Hematopoietic multipotent progenitor cell treated with erythropoietin and hydrocortisone succinate and interleukin-3 and kit ligand, for 6 days (in vitro differentiated cells): ENCODE measurements at regions not wholly inside any gene's neighbourhood (a gene's known extent, or its start where the extent isn't known, plus 50 kb on each side); places are given as distances from the start of the nearest gene placed in this dataset.

Experiments
- DNase-seq: peaks from one replicate; pipeline ENCODE4 v3.0.0-alpha.2; 2015

DNA sequence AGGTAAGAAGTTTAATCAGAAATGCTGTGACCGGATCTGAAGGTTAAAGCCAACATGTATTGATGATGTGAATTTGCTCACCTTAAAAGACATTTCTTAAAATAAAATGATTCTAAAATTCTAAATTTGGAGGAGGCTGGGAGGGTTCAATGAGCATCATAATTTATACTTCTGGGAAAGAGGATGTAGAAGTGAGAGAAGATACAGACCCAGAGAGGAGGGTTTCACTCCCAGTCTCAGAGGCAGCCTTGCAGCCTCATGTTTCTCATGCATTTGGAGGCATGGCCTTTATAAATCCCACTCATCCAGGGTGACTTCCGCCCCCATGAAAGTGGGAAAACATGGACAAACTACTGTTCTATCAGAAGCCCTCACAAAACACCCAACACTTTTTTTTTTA lies 305.6 kb upstream of the PITRM1 start:
- no peak for DNase-seq

DNA sequence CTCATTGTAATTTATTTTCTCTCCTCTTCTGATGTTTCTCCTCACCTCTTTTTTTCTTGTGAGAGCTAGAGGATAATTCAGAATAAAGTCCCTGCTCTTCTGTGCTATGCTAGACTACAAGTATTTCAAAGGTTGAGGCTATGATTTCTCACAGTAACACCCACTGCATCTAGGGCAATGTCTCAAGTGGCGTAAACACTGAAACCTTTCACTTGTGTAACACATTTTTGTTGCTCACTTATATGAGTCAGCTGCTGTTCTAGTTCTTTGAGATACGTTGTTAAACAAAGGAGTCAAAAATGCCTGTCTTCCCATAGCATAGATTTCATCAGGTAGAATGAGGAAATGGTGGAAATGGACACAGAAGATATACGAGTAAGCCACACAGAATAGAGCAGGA lies 305.1 kb upstream of the PITRM1 start:
- no peak for DNase-seq

DNA sequence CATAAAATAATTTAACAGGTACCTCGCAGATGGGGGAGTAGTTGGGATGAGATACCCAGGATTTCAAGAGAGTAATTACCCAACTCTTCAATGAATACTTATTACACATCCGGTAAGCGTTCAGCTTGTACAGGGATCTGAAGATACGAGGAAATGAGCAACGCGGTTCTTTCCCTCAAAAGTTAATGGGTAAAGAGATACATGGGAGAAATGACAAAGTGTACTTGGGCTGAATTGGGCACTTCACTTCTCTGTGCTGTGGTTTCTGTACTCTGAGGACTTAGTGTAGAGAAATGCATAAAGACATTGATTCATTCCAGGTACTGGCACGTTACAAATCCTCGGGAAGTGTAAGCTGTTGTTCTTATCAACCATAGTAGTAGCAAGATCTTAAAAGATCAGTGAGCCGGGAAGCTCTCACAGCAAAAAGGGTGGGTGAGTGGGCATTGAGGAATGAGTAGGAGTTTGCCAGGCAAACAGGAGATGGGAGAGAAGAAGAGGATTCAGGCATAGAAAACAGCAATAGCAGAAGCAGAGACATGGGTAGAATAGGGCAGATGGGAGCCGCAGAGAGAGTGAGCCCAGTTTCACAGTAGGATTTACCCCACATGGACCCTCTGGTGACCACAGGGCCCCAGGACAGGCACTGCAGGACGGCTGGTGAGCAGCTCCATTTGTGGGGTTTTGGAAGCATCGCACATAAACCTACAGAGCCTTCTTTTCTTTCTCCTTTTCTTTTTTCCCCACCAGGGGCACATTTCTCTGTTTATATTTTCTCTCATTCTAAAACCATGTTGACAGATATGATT lies 304.3 kb upstream of the PITRM1 start:
- no peak for DNase-seq

DNA sequence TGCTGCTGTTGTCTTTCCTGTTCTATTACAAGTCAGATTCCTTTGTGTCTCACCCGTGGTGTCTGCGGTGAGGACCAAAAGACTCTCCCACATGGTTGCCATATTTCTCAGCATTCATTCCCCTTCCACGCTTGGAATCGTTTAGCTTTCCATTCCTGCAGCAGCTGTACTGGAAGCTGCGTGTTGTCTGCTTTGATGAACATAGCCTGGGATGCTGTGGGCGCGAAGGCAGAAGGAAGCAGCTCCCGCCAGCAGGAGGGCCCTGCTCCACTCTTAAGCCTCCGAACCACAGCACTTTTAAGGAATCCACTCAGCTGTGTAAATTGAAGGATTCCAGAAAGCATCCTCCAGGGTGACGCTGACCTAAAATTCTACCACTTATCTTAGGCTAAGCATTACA lies 303.6 kb upstream of the PITRM1 start:
- DNase-seq = no peak

DNA sequence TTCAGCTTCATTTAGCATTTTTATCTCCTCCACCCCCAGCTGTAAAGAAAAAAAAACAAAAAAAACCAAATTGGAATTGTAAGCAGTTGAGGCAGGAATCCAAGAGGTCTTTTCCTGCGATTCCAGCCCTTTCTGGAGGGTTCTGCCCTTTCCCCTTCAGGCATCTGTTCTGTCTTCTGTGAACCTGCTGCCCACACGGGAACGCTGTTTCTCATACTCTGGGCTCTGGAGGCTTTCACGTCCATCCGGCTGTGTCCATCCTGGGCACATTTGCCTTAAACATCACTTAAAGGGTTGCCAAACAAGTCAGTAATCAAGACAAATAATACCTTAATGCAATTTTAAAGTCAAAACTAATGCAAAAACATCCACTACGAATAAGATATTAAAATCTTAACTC lies 302.8 kb upstream of the PITRM1 start:
- no peak for DNase-seq

DNA sequence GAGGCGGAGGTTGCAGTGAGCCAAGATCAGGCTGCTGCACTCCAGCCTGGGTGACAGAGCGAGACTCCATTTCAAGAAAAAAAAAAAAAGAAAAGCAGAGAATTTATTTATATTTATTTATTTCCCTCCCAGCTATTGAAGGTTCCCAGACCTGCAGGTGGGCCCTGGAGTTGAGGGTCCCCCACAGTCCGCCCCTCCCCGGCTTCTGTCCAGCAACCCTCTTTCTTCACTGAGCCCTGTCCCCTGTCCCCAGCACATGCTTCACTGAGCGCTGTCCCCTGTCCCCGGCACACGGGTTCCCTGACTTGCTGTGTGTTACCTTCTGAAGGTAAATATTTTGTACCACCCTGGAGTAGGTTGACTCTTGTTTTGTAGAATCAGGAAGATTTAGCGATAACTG lies 301.7 kb upstream of the PITRM1 start:
- DNase-seq = no peak

DNA sequence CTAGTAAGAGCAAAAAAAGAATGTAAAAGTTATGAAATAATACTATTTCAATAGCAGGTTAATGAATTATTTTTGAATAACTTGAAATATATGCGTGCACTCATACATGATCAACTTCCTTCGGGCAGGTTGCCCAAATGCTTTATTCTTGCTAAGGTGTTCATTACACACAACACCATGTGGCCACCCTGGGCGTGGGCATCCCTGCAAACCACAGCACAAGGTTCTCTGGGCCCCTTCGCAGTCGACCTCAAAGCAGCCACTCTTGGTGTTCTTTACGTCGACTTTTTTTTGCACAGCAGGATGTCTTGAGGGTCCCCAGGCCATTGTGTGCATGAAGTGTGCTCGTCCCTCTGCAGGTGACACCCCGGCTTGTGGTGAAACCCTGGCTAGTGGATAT lies 300.7 kb upstream of the PITRM1 start:
- DNase-seq = no peak

DNA sequence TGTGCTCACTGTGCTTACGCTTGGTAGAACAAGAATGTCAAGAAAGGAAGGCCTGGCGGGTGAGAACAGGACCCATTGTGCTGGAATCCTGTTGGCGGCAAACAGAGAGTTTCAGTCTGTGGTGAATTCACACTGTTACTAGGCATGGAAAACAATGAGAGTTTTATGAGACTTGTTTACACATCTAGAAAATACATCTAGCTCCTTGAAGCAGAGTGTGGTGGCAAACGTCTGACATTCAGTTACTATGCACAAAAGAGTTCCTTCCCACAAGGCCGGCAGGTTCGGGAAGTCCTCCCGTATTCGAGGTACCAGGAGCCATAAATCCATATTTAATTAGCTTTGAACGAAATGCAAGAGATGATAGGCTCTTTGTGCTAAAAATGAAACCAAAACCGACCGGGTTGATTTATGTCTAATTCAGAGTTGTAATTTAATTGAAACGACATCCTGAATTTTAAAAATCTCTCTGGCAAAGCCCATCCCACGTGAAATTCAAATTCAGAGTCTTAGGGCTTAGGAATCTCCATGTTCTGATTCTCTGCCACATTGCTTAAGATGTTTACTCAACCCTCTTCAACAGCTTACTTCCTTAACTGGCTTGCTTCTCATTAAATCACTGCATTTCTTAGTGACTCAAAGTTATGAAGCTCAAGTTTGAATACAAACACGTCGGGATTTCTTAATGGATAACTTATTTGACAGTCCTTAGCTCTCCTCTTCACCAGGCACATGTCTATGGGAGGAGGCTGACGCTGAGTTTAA lies 299.9 kb upstream of the PITRM1 start:
- DNase-seq = no peak

DNA sequence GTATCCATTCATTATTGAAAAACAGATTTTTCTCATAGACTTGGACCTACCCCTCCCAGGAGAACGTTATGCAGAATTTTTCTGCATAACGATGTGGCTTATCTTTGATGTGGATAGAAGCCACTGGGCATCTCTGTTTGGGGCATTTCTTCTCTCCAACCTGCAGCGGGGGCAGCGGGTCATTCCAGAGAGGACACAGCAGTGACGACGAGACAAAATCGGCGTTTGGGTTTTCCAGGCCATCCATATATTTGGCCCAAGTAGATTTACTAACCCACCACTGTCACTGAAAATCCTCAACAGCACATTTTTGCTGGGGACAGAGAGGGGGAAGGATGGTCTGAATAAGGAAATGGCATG lies 299.3 kb upstream of the PITRM1 start:
- DNase-seq = no peak

DNA sequence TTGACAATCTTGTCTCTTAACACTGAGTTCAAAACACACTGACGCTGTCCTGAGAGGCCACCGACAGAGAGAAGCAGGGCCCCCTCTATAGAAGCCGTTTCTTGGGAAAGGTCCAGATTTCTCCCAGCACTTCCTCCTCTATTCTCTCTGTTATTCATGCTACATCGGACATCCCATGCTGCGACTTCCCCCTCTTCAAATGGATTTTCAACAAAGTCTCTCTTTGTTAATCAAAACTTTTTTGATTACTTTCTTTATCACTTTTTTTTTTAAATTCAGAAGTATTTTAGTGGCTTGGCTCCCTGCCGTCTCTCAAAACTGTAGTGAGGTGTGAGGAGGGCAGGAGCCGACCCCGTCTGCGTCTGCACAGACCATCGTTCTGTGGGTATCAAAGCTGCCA lies 298.9 kb upstream of the PITRM1 start:
- no peak for DNase-seq

DNA sequence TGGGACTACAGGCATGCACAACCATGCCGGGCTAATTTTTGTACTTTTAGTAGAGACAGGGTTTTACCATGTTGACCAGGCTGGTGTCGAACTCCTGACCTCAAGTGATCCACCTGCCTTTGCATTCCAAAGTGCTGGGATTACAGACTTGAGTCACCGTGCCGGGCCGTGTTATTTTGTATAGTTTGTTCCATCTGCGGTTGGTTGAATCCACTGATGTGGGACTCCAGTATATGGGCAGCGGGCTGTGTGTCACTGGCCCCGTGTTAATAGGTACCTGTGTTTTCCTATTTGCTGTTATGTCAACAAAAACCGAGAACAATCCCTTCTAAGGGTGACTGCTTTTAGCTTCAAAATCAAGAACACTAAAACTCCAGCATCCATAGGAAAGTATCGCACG lies 297.6 kb upstream of the PITRM1 start:
- no peak for DNase-seq

DNA sequence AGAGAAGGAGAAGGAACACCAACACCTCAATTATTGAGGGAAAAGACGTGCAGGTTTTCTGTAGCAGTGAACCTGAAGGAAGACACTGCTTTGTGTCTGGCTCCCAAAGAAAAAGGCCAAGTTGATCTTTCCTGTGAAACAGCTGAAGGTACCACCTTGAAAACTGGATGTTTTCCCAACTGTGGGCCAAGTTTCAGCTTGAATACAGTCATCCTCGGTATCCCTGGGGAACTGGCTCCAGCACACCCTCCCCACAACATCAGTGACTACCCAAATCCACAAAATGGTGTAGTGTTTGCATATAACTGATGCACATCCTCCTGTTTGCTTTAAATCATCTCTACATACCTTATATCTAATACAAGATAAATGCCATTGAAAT lies 297.0 kb upstream of the PITRM1 start:
- DNase-seq = no peak

DNA sequence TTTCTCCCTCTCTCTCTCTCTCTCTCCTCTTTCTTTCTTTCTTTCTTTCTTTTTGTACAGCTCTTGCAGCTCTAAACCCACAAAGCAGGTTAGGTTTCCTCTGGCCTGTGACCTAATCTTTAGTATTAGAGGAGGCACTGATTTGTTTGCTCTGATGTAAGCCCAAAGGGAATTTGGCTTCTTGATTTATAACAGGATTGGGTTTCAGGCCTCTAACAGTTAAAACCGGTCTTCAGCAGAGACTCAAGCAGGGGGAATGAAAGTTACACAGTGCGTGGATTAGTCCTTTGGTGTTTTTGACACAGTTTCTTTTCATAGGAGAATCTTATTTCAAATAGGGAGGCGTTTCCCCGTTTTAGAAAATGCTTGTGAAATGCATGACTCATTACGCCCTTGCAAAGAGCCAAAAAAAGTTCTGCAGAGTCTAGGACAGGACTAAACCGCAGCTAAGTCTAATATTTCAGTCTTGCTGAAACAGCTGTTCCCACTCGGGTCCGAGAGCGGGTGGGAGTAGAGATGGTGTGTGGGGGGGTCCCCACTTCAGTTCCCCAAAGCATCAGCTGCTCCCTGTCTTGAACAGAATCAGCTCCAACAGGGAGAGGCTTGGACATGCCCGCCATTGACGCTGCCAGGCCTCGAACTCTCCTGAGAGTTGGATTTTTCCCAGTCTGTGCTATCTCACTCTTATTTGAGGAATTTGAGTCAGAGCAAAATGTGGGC lies 296.5 kb upstream of the PITRM1 start:
- DNase-seq = peak; percentile 18

DNA sequence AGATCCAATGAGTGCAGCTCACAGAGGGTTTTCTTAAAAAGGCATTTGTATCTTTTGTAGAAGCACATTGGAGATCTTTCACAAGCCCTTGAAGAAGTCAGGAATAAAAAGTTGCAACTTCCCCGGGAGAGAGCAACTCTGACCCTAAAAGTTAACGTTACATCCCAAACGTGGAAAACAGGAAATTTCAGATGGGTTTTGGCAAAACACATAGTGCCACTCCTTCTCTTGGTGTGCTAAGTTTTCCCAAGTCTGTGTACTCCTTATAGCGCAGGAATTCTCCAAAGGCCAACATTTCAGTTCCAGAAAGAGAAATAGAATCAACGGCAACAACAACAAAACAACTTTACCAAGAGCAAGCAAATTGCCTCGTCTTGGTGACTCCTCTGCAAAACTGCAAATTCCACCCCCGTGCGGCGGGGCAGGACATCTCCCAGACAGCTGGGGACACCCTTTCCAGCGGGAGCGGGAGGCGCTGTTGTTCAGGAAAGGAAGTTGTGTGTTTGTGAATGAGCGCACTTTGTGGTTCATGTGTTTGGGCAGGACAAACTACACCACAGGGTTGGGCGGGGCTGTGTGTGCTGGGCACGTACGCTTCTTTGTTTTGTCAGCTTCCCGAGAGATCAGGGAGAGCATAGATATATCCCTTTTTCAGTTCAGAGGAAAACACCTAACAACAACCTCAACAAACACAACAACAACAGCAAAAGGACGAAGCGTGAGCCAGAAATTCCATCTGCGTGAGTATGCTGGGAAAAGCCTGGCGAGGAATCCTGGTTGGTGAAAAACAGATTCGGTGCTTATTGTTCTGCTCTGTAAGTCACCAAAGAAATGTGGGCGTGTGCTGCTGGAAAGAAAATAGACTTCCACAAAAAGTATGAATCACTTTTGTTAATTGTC lies 294.7 kb upstream of the PITRM1 start:
- no peak for DNase-seq

DNA sequence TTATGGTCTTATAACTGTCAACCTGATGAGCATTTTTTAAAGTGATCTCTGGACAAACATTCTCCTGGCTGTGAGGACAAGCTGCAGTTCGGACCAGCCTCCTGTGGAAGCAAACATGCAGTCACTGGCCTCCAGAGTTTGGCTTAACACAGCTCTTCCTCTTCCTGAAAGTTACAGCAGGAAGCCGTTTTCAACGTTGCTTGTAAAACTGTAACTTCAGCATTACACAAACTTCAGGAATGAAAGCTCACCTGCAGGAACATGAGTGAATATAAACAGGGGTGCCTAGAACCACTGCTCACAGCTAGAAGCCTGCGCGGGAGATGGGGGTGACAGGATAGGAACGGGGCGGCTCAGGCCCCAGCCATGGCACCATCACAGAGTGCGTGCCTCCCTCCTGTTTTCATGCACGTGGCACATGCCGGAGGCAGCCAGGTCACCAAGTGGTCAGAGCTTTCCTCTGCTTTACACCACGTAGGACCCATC lies 292.9 kb upstream of the PITRM1 start:
- DNase-seq = peak; percentile 17

DNA sequence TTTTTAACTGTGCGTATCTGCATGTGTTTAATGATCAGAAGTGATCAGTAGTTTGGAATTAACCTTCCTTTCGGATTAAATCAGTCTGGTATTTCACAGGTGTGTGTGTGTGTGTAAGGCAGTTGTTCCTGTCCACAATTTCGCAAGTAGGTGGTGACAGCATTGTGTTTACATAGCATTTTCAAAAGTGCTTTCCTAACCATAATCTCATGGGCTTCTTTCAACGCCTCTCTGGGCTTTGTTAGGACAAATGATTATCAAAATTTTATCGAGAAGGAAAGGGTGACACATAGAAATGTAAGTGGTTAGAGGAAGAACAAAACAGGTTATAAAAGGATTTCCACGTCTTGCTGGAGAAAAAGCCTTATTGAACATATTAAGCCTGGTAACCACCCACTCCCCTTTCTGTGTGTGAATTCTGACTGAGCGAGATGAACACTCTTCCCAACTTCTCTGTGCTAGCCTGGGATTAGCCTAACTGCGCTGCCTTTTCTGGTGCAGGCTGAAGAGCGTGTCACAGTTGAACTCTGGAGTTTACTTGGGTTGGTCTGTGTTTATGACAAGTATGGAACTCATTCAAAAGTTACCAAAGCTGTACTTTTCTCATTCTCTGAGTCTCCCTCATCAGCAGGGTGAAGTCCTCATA lies 292.3 kb upstream of the PITRM1 start:
- no peak for DNase-seq

DNA sequence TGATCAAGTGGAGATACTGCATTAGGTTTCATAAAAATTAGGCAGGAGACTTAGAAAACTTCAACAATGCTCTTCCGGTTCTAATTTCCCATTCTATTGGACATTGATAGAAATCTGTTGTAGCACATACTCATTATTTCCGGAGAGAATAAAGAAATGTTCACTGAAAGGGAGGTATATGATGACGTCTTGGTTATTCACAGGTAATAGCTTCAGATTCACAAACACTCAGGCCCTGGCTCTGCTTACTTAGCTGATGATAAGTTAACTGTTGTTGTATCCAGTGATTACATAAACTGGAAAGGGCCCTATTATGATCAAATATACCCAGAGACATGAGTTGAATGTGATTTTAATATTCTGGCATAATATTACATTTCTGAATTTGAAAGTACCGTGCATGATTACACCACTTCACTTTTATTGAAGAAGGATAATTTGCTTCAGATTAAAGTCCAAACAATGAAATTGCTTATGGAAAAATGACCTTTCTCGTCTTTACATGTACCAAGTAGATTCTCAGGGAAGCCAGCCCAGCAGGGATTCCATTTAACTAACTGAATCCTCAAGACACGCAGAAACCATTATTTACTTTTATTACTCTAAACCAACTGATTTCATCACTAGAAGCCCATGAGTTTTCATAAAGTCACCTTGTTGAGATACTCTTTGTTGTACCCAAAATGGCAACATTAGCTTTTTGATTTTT lies 288.0 kb upstream of the PITRM1 start:
- DNase-seq = no peak

DNA sequence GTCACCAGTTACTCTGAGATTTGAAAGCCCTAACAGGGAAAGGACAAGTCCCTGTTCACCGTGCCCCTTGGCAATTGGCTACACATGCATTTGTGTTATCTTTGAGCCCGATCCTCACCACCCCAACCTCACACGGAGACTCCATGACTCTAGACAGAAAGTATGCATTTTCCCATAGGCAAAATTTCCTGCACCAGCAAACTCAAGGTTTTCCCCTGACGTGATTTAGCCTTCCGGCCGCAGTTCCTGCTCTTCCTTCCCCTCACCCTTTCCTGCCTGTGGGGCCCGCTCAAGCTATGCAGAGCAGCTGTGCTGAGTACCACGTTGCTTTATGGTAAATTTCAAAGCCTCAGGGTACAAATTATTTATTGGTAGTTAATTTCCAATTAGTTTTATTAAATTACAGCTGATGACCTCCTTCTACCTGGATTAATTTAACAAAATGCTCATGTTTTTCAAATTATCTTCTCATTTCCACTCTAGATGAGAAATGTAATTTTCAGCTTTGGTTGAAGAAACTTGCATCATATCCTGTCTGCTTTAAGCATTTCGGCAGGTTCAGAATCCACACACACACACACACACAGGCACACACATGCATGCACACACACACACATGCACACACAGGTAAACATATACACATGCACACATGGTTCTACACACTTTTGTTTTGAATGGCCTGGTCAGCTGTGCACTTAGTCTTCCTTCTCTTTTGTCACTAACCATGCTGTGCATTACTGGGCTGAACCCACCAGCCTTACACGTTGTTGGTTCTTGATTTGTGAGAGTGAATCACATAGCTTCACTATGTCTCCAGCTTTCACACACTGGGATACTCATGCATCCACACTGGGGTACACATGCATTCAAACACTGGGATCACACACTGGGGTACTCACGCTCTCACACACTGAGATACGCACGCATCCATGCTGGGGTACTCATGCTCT lies 283.1 kb upstream of the PITRM1 start:
- no peak for DNase-seq

DNA sequence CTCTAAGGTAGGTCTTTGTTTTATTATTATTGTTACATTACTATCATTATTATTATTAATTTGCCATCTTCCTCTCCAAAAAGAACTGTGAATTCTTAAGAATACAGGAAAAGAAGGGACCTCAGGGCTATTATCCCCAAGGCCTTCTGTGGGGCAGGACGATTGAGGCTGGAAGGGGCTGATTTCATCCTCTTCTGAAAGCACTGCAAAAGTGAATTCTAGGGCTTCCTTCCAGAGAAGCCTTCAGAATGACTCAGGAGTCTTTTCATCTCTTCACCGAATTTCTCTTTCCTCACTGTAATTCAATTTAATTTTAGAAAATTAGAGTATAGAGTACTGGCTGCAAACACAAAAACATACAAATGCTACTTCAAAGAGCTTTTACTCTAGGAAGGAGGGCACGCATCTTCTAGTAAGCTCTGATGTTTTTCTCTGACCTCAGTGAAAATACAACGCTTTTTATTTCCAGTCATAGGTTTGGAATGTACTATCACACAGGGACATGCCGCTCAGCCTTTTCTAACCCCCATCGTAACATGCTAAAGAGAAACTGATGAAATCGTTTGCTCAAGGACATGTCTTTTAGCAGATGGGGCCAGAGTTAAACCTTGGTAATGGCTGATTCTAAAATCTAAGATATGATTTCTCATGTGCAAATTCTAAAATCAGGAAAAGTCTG lies 280.2 kb upstream of the PITRM1 start:
- DNase-seq = no peak

DNA sequence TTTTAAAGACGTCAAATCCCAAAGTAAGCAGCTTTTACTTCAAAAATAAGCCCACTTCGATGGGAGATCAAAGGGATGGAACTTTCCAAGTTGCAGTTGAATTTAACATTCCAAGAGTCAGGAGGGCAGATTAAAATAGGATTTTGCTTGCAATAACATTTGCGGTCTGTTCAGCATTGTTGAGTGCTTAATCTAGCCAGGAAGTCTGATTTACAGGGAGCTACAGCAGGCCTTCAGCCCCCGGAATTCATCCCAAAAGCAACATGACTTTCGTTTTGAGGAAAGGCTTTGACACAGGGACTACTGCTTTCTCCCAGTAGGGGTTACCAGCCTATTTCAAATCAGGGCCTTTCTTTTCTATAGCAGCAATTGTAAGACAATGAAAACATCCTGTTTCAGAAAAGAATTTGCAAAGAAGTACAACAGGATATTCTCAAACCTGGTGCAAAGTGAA lies 279.6 kb upstream of the PITRM1 start:
- DNase-seq = no peak
